GM10266 (cell line): ENCODE measurements at regions not wholly inside any gene's neighbourhood (a gene's known extent, or its start where the extent isn't known, plus 50 kb on each side); places are given as distances from the start of the nearest gene placed in this dataset.

Experiments
- DNase-seq: peaks from one replicate; pipeline ENCODE4 v3.0.0; 2012; ENCODE audit errors: extremely low spot score
- TF ChIP-seq, protein P1 (sequence below): IDR thresholded peaks from 2 replicates; pipeline ENCODE4 v1.5.1; 2012; ENCODE audit warnings: mild to moderate bottlenecking, low read depth; ENCODE audit not compliant: control insufficient read depth, insufficient read depth; ENCODE audit errors: missing control alignments

DNA sequence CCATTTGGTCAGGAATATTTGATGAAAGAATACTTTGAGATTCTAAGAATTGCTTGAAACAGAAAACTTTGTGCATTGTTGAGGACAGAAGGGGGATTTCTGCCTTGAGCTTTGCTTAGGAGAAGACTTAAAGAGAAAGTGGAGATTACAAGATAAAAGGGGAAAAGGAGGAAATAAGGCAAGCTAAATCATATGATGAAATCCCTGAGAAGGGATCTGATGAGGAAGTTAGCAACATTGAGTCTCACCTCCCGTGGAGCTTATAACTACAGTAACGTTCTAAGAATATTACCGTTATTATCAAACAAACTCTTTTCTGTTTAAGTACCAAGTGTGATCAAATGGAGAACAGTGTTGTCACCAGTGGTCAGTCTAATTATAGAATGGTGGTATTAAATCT, 414.7 kb upstream of the NAALADL2 start:
- TF ChIP-seq, protein P1, sequence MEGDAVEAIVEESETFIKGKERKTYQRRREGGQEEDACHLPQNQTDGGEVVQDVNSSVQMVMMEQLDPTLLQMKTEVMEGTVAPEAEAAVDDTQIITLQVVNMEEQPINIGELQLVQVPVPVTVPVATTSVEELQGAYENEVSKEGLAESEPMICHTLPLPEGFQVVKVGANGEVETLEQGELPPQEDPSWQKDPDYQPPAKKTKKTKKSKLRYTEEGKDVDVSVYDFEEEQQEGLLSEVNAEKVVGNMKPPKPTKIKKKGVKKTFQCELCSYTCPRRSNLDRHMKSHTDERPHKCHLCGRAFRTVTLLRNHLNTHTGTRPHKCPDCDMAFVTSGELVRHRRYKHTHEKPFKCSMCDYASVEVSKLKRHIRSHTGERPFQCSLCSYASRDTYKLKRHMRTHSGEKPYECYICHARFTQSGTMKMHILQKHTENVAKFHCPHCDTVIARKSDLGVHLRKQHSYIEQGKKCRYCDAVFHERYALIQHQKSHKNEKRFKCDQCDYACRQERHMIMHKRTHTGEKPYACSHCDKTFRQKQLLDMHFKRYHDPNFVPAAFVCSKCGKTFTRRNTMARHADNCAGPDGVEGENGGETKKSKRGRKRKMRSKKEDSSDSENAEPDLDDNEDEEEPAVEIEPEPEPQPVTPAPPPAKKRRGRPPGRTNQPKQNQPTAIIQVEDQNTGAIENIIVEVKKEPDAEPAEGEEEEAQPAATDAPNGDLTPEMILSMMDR, result no peak
- no peak for DNase-seq

DNA sequence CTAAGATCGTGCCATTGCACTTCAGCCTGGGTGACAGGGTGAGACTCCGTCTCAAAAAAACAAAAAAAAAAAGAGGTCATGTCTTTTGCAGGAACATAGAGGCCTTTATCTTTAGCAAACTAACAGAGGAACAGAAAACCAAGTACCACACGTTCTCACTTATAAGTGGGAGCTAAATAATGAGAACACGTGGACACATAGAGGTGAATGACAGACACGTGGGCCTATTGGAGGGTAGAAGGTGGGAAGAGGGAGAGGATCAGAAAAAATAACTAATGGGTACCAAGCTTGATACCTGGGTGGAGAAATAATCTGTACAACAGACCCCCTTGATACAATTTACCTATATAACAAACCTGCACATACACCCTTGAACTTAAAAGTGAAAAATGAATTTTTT, 401.4 kb upstream of the NAALADL2 start:
- TF ChIP-seq, protein P1, result no peak

DNA sequence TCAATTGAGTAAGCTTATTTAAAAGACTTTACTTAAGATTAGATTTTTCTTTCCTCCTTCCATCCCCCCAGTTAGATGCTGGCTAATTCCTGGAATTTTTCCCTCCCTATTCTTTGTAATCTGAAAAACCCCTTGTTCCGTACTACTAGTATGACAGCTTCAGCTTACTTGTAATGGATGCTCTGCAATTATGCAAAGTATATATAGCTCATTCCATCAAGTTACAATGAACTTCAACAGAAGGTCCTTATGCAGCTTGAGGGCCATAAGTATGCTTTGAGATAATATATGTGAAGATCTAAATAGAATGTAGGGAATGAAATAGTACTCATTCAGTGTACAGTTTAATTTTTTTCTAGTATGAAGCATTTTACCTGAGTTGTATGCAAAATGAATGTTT, 398.3 kb upstream of the NAALADL2 start:
- TF ChIP-seq, protein P1, result no peak
- no peak for DNase-seq

More for the DNA sequence above, 401.4 kb upstream of the NAALADL2 start:
- DNase-seq, result no peak

DNA sequence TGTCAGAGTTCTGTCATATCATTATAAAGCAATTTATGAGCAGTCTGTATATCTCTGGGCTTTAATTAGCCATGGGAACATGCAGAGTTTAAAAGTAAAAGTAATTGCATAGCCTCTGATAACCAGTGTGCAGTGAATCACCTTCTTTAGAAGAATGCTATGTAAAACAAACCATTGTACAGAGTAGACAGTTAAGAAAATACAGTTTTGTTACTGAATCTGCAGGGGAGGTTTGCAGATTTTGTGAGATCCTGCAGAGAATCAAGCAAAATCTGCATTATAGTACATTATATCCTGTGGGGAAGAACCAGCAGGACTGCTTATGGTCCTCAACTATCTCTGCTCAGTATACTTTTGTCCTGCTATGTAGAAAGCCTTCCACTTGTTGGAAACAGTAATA, 396.2 kb upstream of the NAALADL2 start:
- DNase-seq, result no peak
- TF ChIP-seq, protein P1, result no peak

DNA sequence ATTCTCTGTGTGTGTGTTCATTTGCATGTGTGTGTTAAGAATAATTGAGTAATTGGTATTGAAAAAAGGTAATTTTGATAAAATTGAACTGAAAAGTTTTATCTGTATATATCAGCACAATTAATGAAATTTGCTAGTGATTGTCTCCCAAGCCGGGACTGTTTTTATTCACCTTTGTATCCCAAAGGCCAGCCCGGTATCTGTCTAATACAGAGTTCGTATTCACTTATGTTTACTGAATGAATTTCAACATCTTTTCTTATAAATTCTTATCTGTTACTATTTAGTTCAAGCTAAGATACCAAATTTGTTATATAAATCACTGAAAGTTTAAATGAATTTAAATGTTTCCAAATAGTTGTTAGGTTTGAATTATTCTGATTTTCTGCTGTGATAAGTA, 394.0 kb upstream of the NAALADL2 start:
- TF ChIP-seq, protein P1, result no peak
- DNase-seq, result no peak

DNA sequence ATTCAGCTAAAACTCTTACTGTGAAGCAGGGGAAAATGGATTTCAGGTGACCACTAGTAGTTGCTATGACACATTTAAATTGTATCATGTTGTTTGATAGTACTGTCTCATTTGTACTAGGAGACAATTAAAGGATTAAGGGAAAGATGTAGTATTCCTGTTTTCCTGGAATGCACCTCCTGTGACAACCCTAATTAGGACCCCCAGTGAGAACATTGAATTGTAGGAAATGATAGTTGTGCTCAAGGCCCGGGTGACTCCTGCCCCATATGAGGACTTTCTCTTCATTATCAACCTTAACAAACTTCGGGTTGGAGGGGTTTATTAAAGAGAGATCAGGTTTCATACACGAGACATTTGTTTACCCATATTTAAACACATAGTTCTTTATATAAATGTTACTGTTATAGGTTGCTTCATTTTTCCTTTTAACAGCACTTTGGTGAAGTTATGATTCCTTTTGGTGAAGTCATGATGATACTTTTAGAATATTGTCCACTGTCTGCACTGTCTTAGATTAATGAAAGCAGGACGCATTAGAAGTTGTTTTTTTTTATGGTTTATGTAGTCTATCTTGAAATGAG, 392.6 kb upstream of the NAALADL2 start:
- DNase-seq, result no peak

DNA sequence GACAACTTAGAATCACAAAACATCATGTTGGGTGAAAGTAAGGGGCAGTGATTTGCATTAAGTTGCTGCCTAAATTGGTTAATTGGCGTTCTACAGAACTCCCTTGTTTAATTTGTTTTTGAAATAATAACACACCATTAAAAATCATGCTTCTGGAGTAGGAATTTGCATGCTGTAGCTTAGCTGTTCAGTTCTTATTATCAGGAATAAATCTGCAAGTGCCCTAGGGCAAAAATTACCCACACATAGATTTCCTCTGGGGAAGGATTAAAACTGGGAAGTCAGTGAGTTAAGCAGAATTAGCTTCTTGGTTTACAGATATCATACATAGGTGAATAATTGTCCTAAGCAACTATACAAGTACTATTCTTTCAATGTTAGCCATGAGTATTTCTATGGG, 381.6 kb upstream of the NAALADL2 start:
- TF ChIP-seq, protein P1, result no peak
- DNase-seq, result no peak

More for the DNA sequence above, 392.6 kb upstream of the NAALADL2 start:
- TF ChIP-seq, protein P1, result no peak
